ENCODE measurements at regions not wholly inside any gene's neighbourhood (a gene's known extent, or its start where the extent isn't known, plus 50 kb on each side); places are given as distances from the start of the nearest gene placed in this dataset.
A peak's percentile ranks its signal among the peaks of the same experiment; 100 is the strongest.

DNA sequence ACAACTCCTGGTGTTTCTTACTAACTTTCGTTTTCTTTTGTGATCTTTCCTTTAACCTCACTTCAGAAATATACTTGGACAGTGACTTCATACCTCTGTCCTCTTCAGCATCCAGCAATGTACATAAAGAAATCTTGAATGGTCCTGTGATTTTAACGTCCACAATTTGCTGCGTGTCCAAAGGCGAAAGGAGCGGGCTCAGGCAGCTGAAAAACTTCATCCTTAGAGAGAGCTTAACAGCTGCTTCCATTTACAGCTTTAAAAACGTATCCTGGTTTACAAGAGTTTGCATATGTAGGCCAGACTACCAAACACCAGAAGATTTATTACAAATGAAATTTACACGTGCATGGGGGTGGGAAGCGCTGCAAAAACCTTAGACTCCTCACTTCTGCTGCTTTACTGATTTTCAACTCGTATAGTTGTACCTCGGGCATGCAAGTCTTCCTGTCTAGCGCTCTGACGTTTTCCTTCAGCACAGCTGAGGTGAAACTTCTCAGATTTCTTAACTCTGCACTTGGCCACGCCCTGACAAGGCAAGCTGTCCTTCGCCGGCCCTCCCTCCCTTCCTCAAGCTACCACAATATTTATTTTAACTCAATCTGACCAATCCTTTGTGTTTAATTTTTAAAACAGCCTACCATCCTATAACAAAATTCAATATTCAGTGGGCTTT is 406.4 kb downstream of the FAM47A start (continued):
- TF ChIP-seq, protein P1, sequence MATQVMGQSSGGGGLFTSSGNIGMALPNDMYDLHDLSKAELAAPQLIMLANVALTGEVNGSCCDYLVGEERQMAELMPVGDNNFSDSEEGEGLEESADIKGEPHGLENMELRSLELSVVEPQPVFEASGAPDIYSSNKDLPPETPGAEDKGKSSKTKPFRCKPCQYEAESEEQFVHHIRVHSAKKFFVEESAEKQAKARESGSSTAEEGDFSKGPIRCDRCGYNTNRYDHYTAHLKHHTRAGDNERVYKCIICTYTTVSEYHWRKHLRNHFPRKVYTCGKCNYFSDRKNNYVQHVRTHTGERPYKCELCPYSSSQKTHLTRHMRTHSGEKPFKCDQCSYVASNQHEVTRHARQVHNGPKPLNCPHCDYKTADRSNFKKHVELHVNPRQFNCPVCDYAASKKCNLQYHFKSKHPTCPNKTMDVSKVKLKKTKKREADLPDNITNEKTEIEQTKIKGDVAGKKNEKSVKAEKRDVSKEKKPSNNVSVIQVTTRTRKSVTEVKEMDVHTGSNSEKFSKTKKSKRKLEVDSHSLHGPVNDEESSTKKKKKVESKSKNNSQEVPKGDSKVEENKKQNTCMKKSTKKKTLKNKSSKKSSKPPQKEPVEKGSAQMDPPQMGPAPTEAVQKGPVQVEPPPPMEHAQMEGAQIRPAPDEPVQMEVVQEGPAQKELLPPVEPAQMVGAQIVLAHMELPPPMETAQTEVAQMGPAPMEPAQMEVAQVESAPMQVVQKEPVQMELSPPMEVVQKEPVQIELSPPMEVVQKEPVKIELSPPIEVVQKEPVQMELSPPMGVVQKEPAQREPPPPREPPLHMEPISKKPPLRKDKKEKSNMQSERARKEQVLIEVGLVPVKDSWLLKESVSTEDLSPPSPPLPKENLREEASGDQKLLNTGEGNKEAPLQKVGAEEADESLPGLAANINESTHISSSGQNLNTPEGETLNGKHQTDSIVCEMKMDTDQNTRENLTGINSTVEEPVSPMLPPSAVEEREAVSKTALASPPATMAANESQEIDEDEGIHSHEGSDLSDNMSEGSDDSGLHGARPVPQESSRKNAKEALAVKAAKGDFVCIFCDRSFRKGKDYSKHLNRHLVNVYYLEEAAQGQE (IDR thresholded peaks at IDR 0.05; ENCODE audit: low read depth, low read length) = no peak

- ChIA-PET CTCF (no interaction called here), RAD21 (ENCODE audit: unreplicated experiment) (no interaction called here), SMC1A (ENCODE audit: uncharacterized antibody, unreplicated experiment) (no interaction called here), POLR2A (no interaction called here)
- no peaks in the 10 kb centered on the region for H3K79me2 ChIP-seq (ENCODE audit: control insufficient read depth, insufficient read depth, low read length)
- H4K20me1 ChIP-seq (ENCODE audit: control insufficient read depth, insufficient read depth) = no peaks in the 10 kb centered on the region
- no peak overlapping the region for H3K9ac ChIP-seq (ENCODE audit: control insufficient read depth, insufficient read depth, low read length)
- in situ Hi-C loops (cut with MboI) (no loop called here), intact Hi-C loops (cut with micrococcal nuclease; ENCODE audit: unreplicated experiment) (no loop called here)
- H3K4me3 ChIP-seq = no peak overlapping the region
- H3K36me3 ChIP-seq (ENCODE audit: control insufficient read depth in 2 of 2, insufficient read depth in 2 of 2, low read length in 1 of 2) = no peaks in the 10 kb centered on the region
- TF ChIP-seq JUNB (IDR thresholded peaks at IDR 0.05) (peak; percentile 50), NFYB (IDR thresholded peaks at IDR 0.05; ENCODE audit: insufficient read depth, low read depth, low read length) (no peak), NRF1 (conservative IDR thresholded peaks at IDR 0.05; ENCODE audit: low read depth, low read length) (no peak), ATF7 (IDR thresholded peaks at IDR 0.05; ENCODE audit: low read depth) (peak; percentile 65; the same call in 1 of the 2 replicates)
- no peak for DNase-seq (ENCODE audit: low read depth, low spot score)
- no TSS peak for BruUV-seq (replicated peaks)
- ATAC-seq = peak; percentile 71
- no peaks in the 10 kb centered on the region for H3K4me1 ChIP-seq (ENCODE audit: control insufficient read depth, insufficient read depth, low read length)
- no peak overlapping the region for H2AFZ ChIP-seq (ENCODE audit: control insufficient read depth, low read depth, low read length)
- WGBS (ENCODE audit: insufficient coverage, insufficient replicate concordance, low lambda C conversion rate, missing lambda C conversion rate) = 0% methylated on average over 1 of the region's 1 CpG
- no peak overlapping the region for H3K4me2 ChIP-seq (ENCODE audit: control insufficient read depth, insufficient read depth)
- no peak overlapping the region for H3K27ac ChIP-seq (ENCODE audit: control insufficient read depth, insufficient read depth)
- FAIRE-seq = no peak
- peaks cover 2% of the 10 kb centered on the region; the same call in 1 of the 3 replicates for H3K9me3 ChIP-seq (replicated peaks; ENCODE audit: control insufficient read depth, insufficient read depth, low read length)
- no peaks in the 10 kb centered on the region for H3K27me3 ChIP-seq (replicated peaks in 1 of 2; ENCODE audit: control insufficient read depth in 2 of 2, insufficient read depth in 2 of 2, low read length in 1 of 2)
Measured at GRCh38 chrX:33721927-33722326, 410.2 kb downstream of the FAM47A start.
